HG03378 (cell line): ENCODE measurements at regions not wholly inside any gene's neighbourhood (a gene's known extent, or its start where the extent isn't known, plus 50 kb on each side); places are given as distances from the start of the nearest gene placed in this dataset.

Experiments used
- ATAC-seq: cut with Tn5 transposase; IDR thresholded peaks from one replicate; pipeline ENCODE4 v1.9.1; 2021; ENCODE audit warnings: mild to moderate bottlenecking, moderate library complexity; ENCODE audit not compliant: unreplicated experiment

DNA sequence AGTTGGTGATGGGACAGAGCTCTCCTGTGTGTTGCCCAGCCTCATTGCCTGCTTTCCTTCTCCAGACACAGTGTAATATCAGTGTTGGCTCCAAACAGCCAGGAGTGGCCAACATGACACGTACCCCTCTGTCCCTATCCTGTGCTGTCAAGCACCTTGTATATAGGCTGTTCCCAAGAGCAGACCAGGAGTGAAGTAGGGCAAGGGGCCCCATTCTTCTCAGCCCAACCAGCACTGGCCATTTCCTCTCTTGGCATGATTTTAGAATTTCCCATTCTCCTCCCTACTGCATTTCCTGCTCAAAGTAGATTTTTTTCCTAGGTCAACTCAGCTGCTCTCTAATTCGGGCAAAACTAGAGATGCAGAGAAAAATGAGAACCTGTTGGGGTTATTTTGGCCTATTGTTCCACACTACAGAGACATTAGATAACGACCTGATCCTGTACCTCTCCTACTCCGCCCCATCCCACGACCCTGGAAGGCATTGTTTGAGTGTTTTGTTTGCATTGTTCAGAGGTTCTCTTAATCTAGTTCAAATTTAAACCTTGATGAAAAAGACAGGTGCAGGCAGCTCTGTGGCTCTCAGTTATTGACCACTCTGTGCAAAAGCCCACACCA, 95.6 kb downstream of the RASSF10 start:
- no peak for ATAC-seq

GRCh38 chr11:13105237-13105844, 96.2 kb downstream of the RASSF10 start:
- peak; percentile 84 for ATAC-seq

GRCh38 chr11:13107544-13108044, 98.5 kb downstream of the RASSF10 start:
- no peak for ATAC-seq

GRCh38 chr11:13108416-13108815, 99.3 kb downstream of the RASSF10 start:
- no peak for ATAC-seq

- no peak for ATAC-seq
These were observed 100.5 kb downstream of the RASSF10 start for GRCh38 chr11:13109616-13110015.

GRCh38 chr11:13110145-13110544, 101.0 kb downstream of the RASSF10 start:
- no peak for ATAC-seq

DNA sequence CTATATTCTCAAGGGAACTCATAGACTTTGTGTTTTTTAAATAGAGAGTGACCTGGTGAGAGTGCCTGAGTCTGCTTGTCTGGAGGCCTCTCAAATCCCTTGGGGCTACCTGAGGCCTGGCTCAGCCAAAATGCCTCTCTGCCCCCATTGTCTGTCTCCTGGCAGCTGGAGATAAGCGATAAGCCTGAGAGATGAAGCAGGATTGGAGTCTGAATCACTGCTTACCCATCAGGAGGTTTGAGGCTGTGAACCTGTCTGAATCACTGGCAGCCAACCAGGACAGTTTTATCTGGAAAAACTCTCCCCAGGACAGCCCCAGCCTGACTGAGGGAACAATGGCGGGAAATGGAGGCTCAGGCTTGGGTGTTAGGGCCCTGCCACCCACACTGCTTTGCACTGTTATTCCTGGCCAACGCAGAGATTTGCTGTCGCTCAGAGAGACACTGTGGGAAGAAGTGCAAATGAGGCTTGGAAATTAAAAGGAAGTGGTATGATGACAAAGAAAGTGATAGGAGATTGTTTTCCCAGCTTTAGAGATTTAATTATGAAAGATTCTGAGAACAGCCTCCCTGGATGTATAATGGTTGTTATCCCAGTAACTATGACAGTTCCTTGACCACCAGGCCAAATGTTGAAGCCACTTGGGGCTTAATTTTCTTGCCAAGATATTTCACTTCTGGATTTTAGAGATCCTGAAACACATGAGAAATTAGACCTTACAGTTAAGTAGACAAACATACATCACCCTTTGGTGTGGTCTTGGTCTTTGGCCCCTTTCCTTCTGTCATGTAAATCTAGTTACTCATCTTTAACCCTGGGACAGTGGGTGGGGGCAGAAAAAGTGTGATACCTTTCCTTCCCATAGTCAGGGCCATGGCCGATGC, 102.1 kb downstream of the RASSF10 start:
- peak; percentile 44 for ATAC-seq

DNA sequence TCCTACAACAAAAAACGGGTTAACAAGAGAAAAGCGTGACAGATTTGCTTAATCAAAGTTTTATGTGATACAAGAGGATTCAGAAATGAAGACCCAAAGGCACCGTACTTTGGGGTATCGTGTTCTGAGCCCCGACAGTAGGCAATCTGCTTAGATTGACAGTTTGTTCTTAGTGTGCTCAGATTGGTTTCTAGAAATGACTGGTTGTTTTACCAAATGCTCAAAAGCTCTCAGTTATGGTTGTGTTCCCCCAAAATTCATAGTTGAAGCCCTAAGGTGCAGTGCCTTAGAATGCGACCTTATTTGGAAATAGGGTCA, 102.7 kb downstream of the RASSF10 start:
- no peak for ATAC-seq

DNA sequence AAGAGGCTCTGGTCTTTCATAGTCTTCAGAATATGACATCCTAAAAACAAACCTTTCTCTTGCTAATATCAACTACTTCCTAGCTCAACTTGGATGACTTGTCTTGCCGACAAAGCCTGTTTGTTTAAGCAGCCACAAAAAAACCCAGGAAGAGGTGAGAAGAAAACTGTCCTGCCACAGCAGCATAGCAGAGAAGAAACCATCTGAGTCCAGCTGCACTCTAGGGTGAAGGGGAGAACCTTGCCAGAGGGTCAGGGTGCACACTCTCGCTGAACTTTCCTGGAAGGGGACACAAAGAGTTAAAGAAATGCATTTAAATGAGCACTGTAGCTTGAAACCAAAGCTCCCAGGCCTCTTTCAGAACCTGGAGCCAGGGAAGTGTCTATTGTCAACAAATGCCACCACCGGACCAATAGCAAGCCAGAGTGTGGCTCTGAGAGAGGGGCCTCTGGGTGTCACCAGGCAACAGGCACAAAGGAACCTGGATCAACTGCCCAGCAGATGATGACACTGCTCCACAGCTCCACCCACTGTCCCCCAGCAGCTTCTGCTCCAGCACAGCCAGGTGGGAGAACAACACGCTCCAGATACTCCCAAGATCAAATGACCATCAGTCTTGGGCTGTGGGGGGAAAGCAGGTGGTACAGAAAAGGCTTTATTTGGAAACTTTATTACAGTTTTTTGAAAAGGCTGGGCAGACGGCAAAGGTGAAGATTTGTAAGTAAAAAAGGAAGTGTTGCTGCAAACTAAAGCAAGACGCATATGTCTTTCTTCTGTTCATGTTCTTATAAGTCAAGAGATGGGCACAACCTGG, 105.7 kb downstream of the RASSF10 start:
- no peak for ATAC-seq

- no peak for ATAC-seq
These were observed 106.2 kb downstream of the RASSF10 start for GRCh38 chr11:13115380-13115675.

GRCh38 chr11:13116491-13116890, 107.4 kb downstream of the RASSF10 start:
- no peak for ATAC-seq

DNA sequence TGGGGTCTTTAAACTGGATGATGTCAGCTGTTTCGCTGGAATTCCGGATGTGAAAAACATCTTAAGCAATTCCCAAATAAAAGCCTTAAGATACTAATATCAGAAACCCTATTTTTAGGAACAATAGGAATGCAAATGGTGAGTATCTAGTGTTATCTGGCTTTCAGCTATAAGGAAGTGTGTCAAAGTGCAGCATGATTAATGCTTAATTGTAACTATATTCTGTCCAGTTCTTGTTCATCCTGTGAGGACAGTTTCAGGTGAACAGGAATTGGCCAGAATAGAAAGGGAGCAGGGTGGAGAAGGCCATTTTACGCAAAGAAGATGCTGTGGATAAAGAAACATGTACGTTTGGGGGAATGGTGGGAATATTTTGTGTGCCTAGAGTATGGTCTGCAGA, 108.2 kb downstream of the RASSF10 start:
- ATAC-seq: no peak

- no peak for ATAC-seq
These were observed 109.1 kb downstream of the RASSF10 start for GRCh38 chr11:13118194-13118593.

DNA sequence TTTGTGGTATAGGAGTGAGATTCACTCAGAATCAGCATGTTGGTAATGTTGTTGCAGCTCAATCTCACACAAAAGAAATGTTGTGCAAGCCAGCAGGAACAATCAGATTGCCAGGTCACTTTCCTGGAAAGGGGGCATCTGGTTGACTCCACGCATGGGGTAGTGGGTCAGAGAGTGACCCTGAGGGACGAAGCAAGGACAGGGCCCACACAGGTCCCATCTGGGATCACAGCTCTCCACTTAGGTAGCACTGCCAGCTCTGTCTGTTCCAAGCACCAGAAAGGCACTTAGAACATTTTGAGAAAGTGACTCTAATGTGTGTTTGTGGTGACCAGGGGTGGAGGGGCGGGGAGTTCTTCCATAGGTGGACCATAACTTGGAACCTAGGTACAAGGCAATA, 109.5 kb downstream of the RASSF10 start:
- ATAC-seq: no peak

GRCh38 chr11:13119361-13119760, 110.2 kb downstream of the RASSF10 start:
- ATAC-seq: no peak

DNA sequence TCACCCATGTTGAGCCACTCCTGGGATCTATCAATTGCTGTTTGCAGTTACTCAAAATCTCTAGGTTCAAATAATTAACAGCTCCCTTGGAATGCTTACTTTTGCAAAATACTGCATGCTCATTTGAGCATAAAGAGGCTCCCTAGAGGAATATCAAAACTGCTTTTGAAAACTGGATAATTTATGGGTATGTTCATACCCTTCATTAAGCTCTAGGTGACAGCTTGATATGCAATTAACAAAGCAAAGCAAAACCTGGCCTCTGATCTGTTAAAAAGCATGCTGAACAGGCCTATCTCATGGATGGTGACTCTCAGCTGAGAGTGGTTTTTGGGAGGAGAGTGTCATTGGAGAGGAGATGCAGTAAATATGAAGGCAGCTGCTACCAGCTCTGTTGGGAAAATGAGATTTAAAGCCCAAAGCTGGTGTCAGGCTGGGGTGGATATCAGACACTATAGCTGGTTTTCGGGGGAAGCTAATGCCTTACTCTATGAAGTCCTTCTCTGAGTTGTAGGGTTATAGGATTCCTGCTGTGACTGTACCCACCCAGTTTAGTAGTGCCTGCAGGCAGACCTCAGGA, 110.9 kb downstream of the RASSF10 start:
- ATAC-seq: no peak

GRCh38 chr11:13120691-13121090, 111.6 kb downstream of the RASSF10 start:
- no peak for ATAC-seq

- no peak for ATAC-seq
These were observed 117.3 kb downstream of the RASSF10 start for GRCh38 chr11:13126430-13126829.

DNA sequence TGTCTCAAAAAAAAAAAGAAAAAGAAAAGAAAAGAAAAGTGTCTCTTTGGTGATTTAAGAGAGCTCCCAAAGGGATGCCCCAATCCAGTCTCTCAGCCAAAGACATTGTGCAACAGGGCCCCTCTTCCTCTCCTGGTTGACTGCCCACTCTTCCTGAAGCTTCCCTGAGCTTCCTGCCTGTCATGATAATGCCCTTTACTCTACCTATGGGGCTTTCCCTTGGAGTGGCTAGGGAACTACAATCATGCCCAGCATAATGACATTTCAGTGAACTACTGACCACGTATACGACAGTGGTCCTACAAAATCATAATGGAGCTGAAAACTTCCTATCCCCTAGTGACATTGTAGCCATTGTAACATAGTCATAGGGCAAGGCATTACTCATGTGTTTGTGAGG, 118.0 kb downstream of the RASSF10 start:
- no peak for ATAC-seq

DNA sequence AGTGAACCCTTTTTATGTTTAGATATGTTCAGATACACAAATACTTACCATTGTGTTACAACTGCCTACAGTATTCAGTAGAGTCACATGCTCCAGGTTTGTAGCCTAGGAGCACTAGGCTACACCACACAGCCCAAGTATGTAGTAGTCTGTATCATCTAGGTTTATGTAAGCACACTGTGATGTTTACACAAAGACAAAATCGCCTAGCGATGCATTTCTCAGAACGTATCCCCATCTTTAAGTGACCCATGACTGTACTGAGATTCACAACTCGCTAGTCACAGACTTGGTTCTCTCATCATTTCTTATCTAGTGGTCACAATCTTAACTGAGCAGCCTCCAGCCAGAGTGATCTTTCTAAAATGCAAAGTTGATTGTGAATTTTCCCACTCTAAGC, 119.2 kb downstream of the RASSF10 start:
- no peak for ATAC-seq

GRCh38 chr11:13134066-13134465, 125.0 kb downstream of the RASSF10 start:
- no peak for ATAC-seq
